ENCODE measurements at regions not wholly inside any gene's neighbourhood (a gene's known extent, or its start where the extent isn't known, plus 50 kb on each side); places are given as distances from the start of the nearest gene placed in this dataset.
"Not testable (repeated sequence)": the region's sequence is repeated elsewhere in the genome, so short reads cannot be mapped to it uniquely, and the experiment has no call there.

DNA sequence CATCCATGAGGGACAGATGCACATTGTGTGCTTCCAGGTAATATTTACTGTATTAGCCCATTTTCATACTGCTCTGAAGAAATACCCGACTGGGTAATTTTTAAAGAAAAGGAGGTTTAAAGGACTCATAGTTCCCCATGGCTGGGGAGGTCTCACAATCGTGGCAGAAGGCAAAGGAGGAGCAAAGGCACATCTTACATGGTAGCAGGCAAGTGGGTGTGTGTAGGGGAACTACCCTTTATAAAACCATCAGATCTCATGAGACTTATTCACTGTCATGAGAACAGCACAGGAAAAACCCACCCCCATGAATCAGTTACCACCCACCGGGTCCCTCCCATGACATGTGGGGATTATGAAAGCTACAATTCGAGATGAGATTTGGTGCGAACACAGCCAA, 148.8 kb upstream of the FBXL17 start:
- no peak for DNase-seq (ENCODE audit: low spot score)

DNA sequence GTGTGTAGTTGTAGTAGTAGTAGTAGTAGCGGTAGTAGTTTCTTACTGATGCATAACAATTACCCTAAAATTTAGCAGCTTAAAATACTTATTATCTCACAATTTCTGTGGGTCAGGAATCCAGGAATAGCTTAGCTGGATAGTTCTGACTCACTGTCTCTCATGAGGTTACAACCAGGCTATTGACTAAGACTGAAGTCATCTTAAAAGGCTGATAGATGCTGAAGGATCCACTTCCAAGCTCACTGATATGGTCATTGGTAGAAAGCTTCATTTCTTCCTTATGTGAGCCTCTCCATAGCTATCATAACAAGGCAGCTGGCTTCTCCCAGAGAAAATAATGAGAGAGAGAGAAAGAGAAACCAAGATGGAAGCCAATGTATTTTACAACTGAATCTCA, 147.5 kb upstream of the FBXL17 start:
- DNase-seq (ENCODE audit: low spot score) = no peak

DNA sequence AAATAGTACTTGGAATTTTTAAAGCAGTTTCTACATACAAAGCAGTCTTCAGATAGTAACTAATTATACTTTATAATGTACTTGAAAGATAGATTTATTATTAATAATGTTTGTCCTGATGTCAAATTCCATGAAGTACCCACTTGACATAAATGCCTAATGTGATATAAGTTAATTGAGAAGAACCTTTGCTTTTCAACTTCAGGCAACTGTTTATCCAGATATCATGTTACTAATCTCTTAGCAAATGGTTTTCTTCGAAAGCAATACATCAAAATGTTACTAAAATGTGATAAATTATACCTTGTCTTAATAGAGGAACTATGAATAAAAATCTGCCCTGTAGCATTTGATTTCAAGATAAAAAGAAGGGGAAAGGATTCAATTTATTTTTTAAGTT, 146.8 kb upstream of the FBXL17 start:
- no peak for DNase-seq (ENCODE audit: low spot score)

DNA sequence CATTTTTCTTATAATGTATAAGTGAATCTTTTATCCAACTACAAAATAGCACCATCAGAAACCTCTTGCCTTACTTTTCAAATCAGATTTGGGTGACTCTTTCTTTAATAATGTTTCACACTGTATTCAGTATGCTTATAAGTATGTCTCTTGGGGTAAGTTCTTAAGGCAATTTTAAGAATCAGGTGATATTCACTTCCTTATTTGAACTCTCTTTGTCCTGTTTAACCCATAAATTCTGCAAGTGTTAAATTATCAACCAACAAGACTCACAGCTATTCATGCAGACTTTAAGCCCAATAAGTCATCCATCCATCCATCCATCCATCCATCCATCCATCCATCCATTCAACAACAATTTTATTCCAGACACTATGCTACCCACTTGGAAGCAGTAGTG, 142.7 kb upstream of the FBXL17 start:
- DNase-seq (ENCODE audit: low spot score) = no peak

DNA sequence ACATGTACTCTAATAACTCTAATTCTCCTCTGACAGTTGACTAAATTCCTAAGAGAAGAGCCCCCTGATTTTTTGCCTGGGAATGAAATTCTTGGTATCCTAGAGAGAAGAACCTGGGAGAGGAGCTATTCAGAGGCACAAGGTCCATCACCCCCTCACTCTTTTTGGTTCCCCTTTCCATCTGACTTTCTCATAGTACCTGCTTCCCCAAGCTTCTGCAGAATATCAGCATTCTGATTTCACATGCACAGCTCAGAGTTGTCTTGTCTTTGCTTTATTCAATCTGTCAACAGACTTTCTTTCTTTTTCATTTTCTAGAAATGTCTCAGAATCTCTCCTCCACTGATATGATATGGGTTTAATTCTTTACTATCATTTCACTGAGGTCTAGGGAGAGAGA, 141.5 kb upstream of the FBXL17 start:
- no peak for DNase-seq (ENCODE audit: low spot score)

DNA sequence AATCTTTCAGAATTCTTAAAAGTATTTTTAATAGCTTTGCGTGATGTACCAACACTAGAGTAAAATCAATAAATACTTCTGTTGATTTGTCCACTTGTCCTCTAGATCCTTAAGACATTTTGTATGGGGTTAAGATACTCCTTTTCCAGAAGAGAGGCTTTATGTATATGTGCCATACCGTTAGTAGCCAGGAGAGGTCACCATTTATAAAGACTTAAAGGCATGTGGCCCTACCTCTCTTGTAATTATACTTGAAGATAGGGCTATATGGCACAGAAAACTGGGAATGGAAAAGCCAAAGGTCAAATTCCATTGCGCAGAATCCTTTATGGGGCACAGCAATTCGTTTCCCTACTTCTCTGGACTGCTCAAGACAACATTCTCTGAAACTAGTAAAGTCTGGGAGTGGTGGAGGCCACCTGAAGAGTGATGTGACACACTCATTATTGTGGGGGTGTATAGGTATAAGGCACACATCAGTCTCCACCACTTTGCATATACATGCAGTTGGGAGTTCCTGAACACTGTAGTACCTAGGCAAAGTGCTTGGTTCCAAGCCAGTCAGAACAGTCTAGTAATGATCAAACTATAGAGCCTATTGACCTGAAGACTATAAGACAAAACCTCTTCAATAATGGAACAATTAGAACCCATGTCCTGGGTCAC, 140.1 kb upstream of the FBXL17 start:
- peak; percentile 15 for DNase-seq (ENCODE audit: low spot score)

DNA sequence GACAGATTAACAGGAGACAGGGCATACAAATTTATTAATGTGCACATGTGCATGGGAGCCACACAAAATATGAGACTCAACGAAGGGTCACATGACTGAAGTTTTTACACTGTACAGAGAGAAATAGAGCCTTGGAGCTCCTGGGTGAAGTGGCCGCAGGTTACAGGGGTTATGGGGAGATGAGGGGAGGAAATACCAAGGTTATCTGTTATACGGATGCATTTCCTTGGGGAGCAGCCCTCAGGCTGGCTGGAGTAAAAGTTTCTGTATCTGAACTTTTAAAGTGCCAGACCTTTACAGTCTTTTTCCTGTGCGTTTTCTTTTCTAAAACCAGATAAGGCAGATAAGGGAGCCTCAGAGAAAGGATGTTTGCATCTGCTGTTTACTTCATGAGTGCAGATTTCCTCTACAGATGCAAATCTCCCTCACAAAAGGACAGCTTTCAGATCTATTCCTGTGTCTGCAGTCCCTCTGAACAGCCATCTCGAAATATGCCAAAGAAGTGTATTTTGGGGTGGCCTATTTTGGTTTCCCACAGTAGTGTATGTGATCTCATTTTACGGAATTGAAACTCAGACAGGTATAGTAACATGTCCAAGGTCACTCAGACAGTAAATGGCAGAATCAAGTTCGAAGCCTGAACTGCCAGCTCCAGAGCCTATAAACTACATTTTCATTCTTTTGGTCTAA, 139.3 kb upstream of the FBXL17 start:
- DNase-seq (ENCODE audit: low spot score) = no peak

DNA sequence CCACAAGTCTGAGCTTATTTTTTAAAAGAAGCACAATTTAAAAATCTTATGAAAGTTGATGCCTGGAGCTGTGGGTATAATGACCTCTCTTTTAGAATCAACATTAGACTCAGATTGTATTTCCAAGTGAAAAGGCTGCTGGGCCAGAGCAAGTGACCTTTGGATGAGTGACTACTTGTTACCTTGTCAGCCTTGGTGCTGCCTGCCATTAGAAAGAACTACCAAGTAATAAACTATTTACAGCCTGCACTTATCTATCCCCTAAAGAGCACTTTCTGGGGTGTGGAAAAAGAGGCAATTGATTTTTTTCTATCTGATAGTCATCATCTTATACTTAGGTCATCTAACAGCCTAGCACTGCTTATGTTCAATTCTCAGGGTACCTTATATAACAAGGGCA, 134.9 kb upstream of the FBXL17 start:
- DNase-seq (ENCODE audit: low spot score) = no peak

DNA sequence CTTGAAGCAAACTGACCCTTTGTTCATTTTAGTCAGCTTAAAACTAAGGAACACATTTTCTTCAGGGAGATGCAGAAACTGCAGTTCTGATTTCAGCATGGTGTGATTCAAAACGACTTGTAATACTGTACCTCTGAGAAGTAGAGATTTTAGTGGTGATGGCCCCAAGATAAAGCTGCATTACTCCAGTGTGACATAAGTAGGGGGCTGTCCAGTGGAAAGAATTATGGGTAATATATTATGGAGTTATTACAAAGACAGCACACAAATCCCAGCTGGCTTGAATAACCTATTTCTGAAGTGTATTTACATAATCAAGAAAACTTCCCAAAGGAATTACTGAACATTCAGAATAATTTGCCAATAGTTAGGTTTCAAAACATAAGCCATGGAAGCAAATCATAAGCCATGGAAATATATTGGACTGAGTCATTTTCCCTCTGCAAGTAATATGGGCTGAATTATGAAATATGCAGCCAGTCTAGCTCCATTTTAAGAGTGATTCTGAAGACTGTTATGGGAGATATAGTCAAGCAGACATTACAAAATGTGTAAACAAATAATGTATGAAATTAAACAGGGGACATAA, 133.7 kb upstream of the FBXL17 start:
- no peak for DNase-seq (ENCODE audit: low spot score)

DNA sequence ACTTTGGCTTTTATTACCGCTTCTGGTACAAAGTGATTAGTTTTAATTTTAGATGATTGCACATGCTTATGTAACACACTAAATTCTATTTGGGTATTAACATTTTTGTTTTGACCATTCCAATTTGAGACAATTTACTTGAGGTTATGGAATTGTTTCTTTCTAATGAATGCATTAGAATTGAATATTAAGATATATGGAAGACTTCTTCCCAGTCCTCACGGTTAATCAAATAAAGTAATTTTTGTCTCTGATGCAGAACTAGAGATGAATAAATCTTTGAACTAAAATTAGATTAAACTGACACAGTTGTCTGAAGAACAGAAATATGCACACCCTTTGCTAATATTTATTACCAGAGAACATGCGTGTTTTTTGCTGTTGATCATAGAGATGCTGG, 127.1 kb upstream of the FBXL17 start:
- DNase-seq (ENCODE audit: low spot score) = no peak

DNA sequence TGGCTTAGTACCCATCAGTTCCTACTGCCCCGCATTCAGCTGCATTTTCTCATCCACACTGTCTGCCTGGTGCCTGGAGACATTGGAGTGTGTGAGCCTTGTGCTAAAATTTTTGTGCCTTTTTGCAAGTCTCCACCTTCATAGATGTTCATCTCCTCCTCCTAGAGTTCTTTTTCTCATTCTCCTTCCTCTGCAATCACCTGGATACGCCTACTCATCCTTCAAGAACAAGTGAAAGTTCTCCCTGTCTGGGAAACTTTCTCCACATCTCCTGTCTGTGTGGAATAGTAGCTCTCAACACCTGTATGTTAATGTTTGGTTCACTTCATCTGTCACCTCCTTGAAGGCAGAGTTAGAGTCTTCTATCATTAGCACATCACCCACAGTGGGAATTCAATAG, 125.7 kb upstream of the FBXL17 start:
- no peak for DNase-seq (ENCODE audit: low spot score)

DNA sequence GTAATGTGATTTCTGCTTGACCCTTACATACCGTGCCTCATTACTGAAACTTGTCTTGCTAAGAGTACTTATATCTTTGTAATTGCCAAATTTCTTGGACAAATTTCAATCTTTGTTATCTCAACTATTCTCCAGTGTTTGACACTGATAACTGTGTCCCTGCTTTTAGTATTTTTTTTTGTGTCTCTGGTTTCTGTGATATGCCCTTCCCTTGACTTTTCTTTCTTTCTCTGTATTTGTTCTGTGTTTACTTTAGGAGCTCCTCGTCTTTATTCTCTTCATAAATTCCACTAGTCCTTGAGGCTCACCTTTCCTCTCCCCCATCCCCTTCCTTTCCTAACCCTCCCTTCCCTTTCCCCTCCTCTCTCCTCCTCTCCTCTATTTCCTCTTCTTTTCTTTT, 123.7 kb upstream of the FBXL17 start:
- no peak for DNase-seq (ENCODE audit: low spot score)

DNA sequence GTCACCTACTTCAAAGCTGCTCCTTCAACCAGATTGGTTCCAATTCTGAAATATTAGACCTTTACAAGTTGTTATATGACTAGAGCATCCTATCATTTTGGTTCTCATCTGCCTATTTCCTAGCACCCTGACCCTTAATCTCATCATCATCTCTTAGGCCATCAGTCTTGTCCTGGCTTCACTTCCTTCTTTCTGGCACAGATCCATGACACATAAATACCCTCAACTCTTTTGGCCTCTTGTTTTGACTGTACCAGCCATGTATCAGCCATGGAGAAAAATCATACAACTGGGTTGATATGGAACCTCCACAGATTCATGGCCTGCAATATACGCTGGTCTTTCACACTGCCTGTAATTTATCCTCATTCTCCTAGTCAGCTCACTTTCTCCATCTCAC, 123.1 kb upstream of the FBXL17 start:
- no peak for DNase-seq (ENCODE audit: low spot score)

DNA sequence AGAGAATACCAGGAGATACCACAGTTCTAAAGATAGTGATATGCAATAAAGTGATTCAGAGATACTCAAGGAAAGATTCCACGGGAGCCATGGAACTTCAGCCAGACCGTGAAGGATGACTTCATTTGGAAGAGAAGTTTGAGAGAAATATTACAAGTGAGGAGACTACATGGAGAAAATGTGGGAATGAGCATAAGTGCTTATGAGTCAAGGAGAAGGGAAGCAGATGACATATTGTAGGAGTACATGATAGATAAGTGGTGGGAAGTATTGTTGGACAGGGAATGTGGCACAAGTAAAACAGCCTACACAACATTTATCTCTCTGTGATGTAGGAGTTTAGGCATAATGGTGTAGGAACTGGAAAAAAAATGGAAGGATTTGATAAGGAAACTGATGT, 122.1 kb upstream of the FBXL17 start:
- DNase-seq (ENCODE audit: low spot score) = no peak

DNA sequence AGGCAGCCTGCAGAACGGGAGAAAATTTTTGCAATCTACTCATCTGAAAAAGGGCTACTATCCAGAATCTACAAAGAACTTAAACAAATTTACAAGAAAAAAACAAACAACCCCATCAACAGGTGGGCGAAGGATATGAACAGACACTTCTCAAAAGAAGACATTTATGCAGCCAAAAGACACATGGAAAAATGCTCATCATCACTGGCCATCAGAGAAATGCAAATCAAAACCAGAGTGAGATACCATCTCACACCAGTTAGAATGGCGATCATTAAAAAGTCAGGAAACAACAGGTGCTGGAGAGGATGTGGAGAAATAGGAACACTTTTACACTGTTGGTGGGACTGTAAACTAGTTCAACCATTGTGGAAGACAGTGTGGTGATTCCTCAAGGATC, 113.7 kb upstream of the FBXL17 start:
- DNase-seq (ENCODE audit: low spot score) = not testable (repeated sequence)

DNA sequence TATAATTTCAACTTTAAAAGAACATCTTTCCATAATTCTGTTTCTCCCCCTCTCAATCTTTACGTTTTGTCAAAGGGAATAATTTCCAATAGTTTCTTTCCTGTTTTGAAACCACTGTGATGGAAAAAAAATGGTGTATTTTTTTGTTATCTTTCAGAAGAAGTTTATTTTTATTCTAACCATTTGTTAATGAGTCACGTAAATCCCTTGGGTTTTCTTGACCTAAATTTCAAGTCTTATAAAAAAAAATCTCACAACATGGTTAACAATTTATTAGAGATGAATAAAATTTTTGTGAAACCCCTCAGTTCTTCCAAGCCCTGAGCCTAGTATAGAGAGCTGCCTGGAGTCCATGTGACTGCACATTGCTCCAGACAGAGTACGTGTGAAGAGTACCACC, 106.1 kb upstream of the FBXL17 start:
- DNase-seq (ENCODE audit: low spot score) = no peak

DNA sequence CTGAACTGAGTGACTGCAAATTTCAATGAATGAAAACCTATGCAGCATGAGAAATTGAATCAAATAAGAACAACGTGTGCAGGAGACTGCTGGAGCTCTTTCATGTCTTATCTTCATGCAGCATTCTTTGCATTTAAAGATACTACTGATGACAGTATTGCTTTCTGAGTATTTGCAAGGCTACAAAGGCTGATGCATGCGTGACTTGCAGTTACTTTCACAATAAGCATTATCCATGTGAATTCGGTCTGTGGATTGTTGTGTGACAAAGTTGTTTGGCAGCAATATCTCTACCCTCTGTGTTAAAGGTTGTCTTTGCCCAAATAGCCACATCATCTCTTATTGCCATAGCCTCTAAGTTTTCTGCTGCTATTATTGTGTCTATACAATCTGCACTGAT, 102.1 kb upstream of the FBXL17 start:
- DNase-seq (ENCODE audit: low spot score) = no peak

DNA sequence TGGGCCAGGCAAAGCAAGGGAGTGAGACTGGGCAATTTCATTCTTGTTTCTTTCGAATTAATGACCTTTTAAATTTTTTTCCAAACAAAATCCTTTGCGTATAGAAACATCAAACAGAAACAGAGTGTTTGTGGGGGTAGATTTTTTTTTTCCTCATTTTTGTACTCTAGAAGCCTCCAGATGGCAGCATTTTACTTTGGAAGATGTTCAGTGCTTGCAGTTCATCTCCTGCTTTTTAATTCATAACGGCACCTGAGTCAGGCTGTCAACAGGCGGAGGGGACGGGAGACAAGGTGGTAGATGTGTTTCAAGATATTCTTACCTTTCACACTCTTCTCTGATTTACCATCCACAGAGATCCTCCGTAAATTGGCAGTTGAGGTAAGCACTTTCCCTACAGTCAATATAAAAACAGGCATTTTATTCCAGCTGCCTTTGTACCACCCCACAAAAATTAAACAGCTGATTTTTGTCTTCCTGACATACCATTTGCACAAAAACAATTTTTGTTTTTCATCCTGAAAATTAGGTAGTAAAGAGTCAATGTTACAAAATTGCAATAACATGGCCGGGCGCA, 99.5 kb upstream of the FBXL17 start:
- DNase-seq (ENCODE audit: low spot score) = no peak

DNA sequence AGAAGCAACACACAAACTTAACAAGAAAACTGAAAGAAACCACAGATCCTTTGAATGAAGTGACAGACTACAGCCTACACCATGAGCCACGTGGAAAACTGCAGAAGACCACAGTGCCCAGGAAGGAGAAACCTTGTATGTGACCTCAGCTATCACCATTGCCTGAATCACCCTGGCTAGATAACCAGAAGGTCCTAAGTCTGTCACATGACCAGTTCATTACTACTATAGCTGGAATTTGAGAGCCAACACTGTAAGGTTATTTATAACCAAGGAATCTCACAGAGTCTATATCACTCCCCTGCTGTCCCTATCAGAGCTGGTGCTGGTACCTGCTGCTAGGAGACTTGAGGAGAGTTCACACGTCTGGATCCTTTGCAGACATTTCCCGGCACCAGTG, 90.3 kb upstream of the FBXL17 start:
- DNase-seq (ENCODE audit: low spot score) = no peak

DNA sequence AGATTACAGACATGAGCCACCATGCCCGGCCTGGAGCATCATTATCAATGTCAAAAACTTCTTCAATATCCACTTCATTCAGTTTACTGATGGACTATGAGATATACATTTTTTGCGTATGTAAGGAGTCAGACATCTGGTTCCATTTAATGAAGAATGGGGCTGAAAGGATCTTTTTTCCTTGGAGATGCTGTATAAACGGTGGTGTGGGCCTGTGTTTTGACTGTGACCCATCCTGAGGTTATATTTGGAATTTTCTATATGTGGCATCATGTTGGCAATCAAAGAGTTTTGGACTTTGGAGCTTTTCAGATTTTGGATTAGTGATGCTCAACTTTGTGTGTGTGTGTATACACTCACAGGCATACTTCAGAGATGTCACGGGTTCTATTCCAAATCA, 85.7 kb upstream of the FBXL17 start:
- no peak for DNase-seq (ENCODE audit: low spot score)

DNA sequence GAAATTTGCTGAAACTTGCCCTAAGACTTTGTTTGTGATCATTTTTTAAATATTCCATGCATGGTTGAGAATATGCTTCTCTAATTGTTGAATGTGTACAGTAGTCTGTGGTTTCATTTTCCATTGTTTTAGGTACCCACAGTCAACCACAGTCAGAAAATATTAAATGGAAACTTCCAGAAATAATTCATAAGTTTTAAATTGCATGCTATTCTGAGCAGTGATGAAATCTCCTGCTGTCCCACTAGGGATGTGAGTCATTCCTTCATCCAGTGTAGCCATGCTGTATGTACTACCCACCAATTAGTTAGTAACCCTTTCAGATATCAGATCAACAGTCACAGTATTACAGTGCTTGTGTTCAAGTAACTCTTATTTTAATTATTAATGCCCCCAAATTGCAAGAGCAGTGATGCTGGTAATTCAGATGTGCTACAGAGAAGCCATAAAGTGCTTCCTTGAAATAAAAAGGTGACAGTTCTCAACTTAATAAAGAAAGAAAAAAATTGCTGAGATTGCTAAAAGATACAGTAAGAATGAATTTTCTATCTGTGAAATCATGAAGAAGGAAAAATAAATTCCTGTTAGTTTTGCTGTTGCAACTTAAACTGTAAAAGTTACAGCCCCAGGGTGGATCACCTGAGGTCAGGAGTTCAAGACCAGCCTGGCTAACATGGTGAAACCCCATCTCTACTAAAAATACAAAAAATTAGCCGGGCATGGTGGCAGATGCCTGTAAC, 79.9 kb upstream of the FBXL17 start:
- DNase-seq (ENCODE audit: low spot score) = no peak

DNA sequence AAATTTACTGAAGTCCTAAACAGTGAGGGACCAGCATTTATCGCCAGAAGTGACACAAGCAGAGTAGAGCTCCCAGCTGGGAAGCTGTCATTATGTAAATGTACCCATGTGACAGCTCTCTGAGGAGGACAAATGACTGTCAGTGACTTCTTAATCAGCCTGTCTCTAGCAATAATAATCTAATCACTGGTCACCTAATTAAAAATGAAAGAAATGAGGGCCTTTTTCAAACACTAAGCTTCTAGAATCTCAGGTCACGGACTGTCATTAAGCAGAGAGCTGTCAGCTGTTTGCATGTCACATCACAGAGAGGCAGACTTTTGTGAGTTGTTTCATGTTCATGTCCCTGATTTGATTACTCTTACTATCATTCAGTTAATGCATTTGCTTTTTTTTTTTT, 77.9 kb upstream of the FBXL17 start:
- no peak for DNase-seq (ENCODE audit: low spot score)

DNA sequence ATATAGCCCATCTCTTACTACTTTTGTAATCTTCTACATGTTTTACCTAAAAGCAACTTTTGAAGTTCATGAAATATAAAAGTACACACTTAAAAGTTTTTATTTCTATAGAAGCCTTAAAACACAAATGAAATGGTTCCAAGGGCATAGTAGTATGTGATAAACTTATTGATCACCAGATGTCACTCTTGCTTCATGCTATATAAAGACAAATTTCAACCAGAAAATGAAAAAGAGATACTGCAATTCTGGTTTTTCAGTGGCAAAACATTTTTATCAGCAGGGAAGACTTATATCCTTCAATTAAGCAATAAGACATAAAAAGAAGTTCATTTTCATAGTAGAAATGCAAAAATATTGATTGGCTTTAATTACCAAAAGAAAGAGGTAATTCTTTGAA, 69.4 kb upstream of the FBXL17 start:
- no peak for DNase-seq (ENCODE audit: low spot score)
